Hematopoietic multipotent progenitor cell treated with erythropoietin and hydrocortisone succinate and interleukin-3 and kit ligand, for 4 days (in vitro differentiated cells): ENCODE measurements at regions not wholly inside any gene's neighbourhood (a gene's known extent, or its start where the extent isn't known, plus 50 kb on each side); places are given as distances from the start of the nearest gene placed in this dataset.
"Not testable (repeated sequence)": the region's sequence is repeated elsewhere in the genome, so short reads cannot be mapped to it uniquely, and the experiment has no call there.

Experiments
- DNase-seq: peaks from one replicate; pipeline ENCODE4 v3.0.0-alpha.2; 2015

GRCh38 chr16:9014389-9014788 is 50.7 kb upstream of the USP7 start:
- DNase-seq: no peak

- no peak for DNase-seq
Observed at GRCh38 chr16:9015489-9015888, 51.8 kb upstream of the USP7 start.

GRCh38 chr16:9016005-9016404 is 52.3 kb upstream of the USP7 start:
- not testable (repeated sequence) for DNase-seq

GRCh38 chr16:9016824-9017223 is 53.1 kb upstream of the USP7 start:
- DNase-seq: peak; percentile 25

- DNase-seq: no peak
Observed at GRCh38 chr16:9027070-9027799, 63.5 kb upstream of the USP7 start.

DNA sequence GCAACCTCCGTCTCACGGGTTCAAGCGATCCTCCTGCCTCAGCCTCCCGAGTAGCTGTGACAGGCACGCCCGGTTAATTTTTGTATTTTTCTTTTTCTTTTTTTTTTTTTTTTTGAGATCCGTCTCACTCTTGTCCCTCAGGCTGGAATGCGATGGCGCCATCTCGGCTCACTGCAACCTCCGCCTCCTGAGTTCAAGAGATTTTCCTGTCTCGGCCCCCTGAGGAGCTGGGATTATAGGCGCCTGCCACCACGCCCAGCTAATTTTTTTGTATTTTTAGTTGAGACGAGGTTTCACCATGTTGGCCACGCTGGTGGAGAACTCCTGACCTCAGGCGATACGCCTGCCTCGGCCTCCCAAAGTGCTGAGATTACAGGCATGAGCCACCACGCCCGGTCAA is 63.0 kb upstream of the HAPSTR1 start:
- DNase-seq: not testable (repeated sequence)

- DNase-seq: no peak
Observed at GRCh38 chr16:9031107-9031506, 60.3 kb upstream of the HAPSTR1 start.

DNA sequence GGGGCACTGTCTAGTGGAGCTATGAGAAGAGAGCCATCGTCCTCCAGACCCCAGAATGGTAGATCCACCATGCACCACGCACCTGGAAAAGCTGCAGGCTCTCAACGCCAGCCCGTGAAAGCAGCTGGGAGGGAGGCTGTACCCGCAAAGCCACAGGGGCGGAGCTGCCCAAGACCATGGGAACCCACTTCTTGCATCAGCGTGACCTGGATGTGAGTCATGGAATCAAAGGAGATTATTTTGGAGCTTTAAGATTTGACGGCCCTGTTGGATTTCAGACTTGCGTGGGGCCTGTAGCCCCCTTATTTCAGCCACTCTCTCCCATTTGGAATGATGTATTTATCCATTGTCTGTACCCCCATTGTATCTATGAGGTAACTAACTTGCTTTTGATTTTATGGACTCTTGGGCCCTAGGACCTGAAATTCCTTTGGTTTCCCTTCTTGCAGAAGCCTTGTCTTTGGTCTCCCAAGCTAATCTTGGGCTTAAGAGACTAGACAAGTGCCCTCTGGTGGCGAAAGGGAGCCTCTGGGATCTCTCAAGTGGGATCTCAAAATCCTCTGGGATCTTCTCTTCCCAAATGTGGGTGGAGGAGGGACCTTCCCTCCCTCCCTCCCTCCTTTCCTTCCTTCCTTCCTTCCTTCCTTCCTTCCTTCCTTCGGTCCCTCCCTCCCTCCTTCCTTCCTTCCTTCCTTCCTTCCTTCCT is 58.2 kb upstream of the HAPSTR1 start:
- DNase-seq: peak; percentile 72

- DNase-seq: no peak
Observed at GRCh38 chr16:9034056-9034455, 57.4 kb upstream of the HAPSTR1 start.

GRCh38 chr16:9035996-9036395 is 55.4 kb upstream of the HAPSTR1 start:
- DNase-seq: no peak

DNA sequence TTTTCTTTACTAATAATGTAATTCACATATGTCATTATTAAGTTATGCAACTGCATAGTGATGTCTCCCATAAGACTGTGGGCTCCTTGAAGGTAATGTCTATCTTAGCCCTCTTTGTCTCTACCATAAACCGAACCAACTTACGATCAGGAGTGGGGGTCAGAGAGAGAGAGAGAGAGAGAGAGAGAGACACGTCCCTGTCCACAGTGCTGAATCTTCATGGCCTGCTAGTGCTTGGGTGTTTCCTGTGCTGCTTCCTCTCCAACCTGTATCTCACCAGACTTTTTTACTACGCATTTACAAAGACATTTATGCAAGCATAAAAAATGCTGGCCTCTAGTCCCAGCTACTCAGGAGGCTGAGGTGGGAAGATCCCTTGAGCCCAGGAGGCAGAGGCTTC is 52.2 kb upstream of the HAPSTR1 start:
- peak; percentile 59 for DNase-seq

DNA sequence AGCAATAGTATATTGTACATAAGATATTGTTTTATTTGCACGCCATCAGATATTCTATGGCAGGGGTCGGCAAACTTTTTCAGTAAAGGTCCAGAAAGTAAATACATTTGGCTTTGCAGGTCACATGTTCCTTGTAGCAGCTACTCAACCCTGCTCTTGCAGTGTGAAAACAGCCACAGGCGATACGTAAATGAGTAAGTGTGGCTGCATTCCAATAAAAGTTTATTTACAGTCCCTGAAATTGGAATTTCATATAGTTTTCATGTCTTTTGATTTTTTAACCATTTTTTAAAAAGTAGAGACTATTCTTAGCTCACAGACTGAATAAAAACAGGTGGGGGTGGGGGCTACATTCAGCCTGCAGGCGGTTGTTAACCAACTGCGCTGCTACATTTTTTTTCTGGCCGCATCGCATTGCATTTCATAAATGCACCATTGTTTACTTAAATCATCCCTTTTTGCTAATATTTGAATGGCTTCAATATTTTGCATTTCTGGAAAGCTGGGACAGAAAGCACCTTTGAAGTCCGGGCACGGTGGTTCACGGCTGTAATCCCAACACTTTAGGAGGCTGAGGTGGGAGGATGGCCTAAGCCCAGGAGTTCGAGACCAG is 50.5 kb upstream of the HAPSTR1 start:
- no peak for DNase-seq
